Upper lobe of left lung (tissue), 4 donors: ENCODE measurements at regions not wholly inside any gene's neighbourhood (a gene's known extent, or its start where the extent isn't known, plus 50 kb on each side); places are given as distances from the start of the nearest gene placed in this dataset.

ENCODE experiments used
- EP300 ChIP-seq, 4 donors: sonication (generic); formaldehyde crosslinking; IDR thresholded peaks; one replicate each; pipeline ENCODE4 v1.5.1; 2017; ENCODE audit warnings: antibody characterized with exemption in 4 of 4, control low read depth in 2 of 4
- TF ChIP-seq, protein P1 (sequence below), 6 experiments: fragments of 450-650 bp in 4 of 6; fragments of 200-600 bp in 2 of 6; sonication (generic) in 2 of 6; IDR thresholded peaks; one replicate each; pipeline ENCODE4 v1.5.1; 2016 to 2019; ENCODE audit warnings: antibody characterized with exemption in 6 of 6

DNA sequence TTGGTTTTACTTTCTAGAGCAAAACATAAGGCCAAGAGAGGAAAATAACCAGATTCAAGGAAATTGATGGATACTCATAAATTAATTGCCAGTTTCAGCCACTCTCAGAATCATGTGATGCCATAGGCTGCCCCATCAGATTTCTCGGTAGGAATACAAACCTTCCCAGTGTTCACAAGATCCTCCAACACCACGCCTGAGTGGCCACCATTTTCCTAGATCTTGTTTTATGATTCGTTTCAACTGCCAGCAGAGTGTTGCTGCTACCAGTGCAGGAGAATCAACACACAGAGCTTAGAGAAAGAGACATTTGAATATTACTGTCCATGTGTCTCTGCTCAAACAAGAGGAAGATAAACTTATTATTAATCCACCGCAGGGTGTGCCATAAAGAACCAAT is 434.2 kb upstream of the CDH4 start:
- TF ChIP-seq, protein P1, sequence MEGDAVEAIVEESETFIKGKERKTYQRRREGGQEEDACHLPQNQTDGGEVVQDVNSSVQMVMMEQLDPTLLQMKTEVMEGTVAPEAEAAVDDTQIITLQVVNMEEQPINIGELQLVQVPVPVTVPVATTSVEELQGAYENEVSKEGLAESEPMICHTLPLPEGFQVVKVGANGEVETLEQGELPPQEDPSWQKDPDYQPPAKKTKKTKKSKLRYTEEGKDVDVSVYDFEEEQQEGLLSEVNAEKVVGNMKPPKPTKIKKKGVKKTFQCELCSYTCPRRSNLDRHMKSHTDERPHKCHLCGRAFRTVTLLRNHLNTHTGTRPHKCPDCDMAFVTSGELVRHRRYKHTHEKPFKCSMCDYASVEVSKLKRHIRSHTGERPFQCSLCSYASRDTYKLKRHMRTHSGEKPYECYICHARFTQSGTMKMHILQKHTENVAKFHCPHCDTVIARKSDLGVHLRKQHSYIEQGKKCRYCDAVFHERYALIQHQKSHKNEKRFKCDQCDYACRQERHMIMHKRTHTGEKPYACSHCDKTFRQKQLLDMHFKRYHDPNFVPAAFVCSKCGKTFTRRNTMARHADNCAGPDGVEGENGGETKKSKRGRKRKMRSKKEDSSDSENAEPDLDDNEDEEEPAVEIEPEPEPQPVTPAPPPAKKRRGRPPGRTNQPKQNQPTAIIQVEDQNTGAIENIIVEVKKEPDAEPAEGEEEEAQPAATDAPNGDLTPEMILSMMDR (IDR thresholded peaks at IDR 0.05): no peak
- TF ChIP-seq EP300 (IDR thresholded peaks at IDR 0.05): no peak
